Smooth muscle cell (in vitro differentiated cells): ENCODE measurements at regions not wholly inside any gene's neighbourhood (a gene's known extent, or its start where the extent isn't known, plus 50 kb on each side); places are given as distances from the start of the nearest gene placed in this dataset.

Experiments
- DNase-seq: peaks from one replicate; lab custom pipeline; 2025; ENCODE audit not compliant: unreplicated experiment; lab: John Stamatoyannopoulos, UW
- H2AFZ ChIP-seq: fragments of 200-600 bp; sonication (generic); 2 replicates; pipeline ENCODE4 v1.6.0; 2016; ENCODE audit warnings: antibody characterized with exemption, low read depth, mild to moderate bottlenecking
- H3F3A ChIP-seq: fragments of 200-600 bp; sonication (generic); 2 replicates; pipeline ENCODE4 v1.6.0; 2017; ENCODE audit warnings: antibody characterized with exemption, low read depth
- H3K27ac ChIP-seq: fragments of 200-600 bp; sonication (generic); 2 replicates; pipeline ENCODE4 v1.5.1; 2016; ENCODE audit warnings: low read depth, mild to moderate bottlenecking
- H3K27me3 ChIP-seq: fragments of 200-600 bp; sonication (generic); 2 replicates; pipeline ENCODE4 v1.6.1; 2016; ENCODE audit warnings: low read depth, mild to moderate bottlenecking
- H3K36me3 ChIP-seq: fragments of 200-600 bp; sonication (generic); 2 replicates; pipeline ENCODE4 v1.5.1; 2016; ENCODE audit warnings: low read depth
- H3K4me1 ChIP-seq: fragments of 200-600 bp; sonication (generic); 2 replicates; pipeline ENCODE4 v1.5.1; 2016; ENCODE audit warnings: low read depth
- H3K4me2 ChIP-seq: fragments of 200-600 bp; sonication (generic); 2 replicates; pipeline ENCODE4 v1.6.0; 2016; ENCODE audit warnings: mild to moderate bottlenecking
- H3K4me3 ChIP-seq: fragments of 200-600 bp; sonication (generic); 2 replicates; pipeline ENCODE4 v1.5.1; 2016; ENCODE audit warnings: mild to moderate bottlenecking
- H3K79me2 ChIP-seq: fragments of 200-600 bp; sonication (generic); 2 replicates; pipeline ENCODE4 v1.6.0; 2016; ENCODE audit warnings: low read depth, mild to moderate bottlenecking
- H3K9ac ChIP-seq: fragments of 200-600 bp; sonication (generic); 2 replicates; pipeline ENCODE4 v1.6.0; 2016; ENCODE audit warnings: low read depth
- H3K9me3 ChIP-seq: fragments of 200-600 bp; sonication (generic); replicated peaks from 2 replicates; pipeline ENCODE4 v1.5.1; 2016; ENCODE audit warnings: low read depth
- H4K20me1 ChIP-seq: fragments of 200-600 bp; sonication (generic); 2 replicates; pipeline ENCODE4 v1.6.0; 2016; ENCODE audit warnings: low read depth
- WGBS: methylation state at CpG from one replicate; pipeline ENCODE4 v1.1.7; 2016; ENCODE audit warnings: low lambda C conversion rate; 5-methylcytosine and 5-hydroxymethylcytosine counted together
- TF ChIP-seq, protein P1 (sequence below): fragments of 200-600 bp; sonication (generic); IDR thresholded peaks from 2 replicates; pipeline ENCODE4 v1.5.1; 2017; ENCODE audit warnings: borderline replicate concordance, mild to moderate bottlenecking, antibody characterized with exemption; ENCODE audit not compliant: insufficient read depth, poor library complexity, severe bottlenecking

DNA sequence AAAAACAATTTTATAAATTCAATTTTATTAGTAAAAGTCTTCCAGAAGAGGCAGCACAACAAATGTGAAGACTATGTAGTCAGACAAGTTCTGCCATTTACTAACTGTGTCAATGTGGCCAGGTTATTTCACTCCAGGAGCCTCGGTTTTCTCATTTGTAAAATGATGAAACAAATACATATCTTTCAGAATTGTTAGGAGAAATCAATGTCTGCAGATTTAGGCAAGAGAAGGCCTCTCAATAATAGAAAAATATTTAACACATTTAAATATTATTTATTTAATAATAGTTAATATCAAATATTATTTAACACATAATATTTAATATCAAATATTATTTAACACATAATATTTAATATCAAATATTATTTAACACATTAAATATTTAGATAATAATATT lies 75.6 kb upstream of the PTGFR start:
- H3K79me2 ChIP-seq: no peaks in the 10 kb centered on the region
- TF ChIP-seq, protein P1, sequence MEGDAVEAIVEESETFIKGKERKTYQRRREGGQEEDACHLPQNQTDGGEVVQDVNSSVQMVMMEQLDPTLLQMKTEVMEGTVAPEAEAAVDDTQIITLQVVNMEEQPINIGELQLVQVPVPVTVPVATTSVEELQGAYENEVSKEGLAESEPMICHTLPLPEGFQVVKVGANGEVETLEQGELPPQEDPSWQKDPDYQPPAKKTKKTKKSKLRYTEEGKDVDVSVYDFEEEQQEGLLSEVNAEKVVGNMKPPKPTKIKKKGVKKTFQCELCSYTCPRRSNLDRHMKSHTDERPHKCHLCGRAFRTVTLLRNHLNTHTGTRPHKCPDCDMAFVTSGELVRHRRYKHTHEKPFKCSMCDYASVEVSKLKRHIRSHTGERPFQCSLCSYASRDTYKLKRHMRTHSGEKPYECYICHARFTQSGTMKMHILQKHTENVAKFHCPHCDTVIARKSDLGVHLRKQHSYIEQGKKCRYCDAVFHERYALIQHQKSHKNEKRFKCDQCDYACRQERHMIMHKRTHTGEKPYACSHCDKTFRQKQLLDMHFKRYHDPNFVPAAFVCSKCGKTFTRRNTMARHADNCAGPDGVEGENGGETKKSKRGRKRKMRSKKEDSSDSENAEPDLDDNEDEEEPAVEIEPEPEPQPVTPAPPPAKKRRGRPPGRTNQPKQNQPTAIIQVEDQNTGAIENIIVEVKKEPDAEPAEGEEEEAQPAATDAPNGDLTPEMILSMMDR: no peak
- no peak for DNase-seq
- no peaks in the 10 kb centered on the region for H3F3A ChIP-seq
- H3K27ac ChIP-seq: no peak overlapping the region
- no peaks in the 10 kb centered on the region for H3K27me3 ChIP-seq
- no peaks in the 10 kb centered on the region for H3K4me1 ChIP-seq
- no peaks in the 10 kb centered on the region for H3K9me3 ChIP-seq
- H3K4me3 ChIP-seq: no peak overlapping the region
- H4K20me1 ChIP-seq: no peaks in the 10 kb centered on the region
- no peak overlapping the region for H3K4me2 ChIP-seq
- no peaks in the 10 kb centered on the region for H3K36me3 ChIP-seq
- no peak overlapping the region for H3K9ac ChIP-seq
- WGBS: 87% methylated on average over 1 of the region's 1 CpG
- no peak overlapping the region for H2AFZ ChIP-seq

DNA sequence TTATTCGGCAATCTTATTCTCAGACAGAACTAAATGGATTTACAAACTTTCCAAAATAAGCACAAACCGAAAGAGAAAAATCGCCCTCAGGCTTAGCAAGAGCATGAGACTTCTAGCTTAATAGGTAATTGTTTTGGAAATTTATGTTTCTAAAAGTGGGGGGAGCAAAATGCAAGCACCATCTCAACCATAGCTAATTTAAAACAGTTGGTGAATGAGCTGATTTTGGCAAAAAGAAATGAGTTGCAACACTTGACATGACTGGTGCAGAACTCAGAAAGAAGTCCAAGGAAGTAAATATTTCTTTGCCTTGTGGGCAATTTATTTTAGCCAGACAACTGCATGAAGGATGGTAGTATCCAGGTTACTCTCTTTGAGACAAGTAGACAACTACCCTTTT lies 71.5 kb upstream of the PTGFR start:
- no peak overlapping the region for H2AFZ ChIP-seq
- no peak for DNase-seq
- H3K9ac ChIP-seq: no peak overlapping the region
- H3K4me3 ChIP-seq: no peak overlapping the region
- 80% methylated on average over 3 of the region's 3 CpGs for WGBS
- H4K20me1 ChIP-seq: no peaks in the 10 kb centered on the region
- no peaks in the 10 kb centered on the region for H3K36me3 ChIP-seq
- H3K27ac ChIP-seq: no peak overlapping the region
- H3K4me1 ChIP-seq: no peaks in the 10 kb centered on the region
- H3K27me3 ChIP-seq: no peaks in the 10 kb centered on the region
- TF ChIP-seq, protein P1: no peak
- H3K79me2 ChIP-seq: no peaks in the 10 kb centered on the region
- no peaks in the 10 kb centered on the region for H3K9me3 ChIP-seq
- no peak overlapping the region for H3K4me2 ChIP-seq
- H3F3A ChIP-seq: no peaks in the 10 kb centered on the region

DNA sequence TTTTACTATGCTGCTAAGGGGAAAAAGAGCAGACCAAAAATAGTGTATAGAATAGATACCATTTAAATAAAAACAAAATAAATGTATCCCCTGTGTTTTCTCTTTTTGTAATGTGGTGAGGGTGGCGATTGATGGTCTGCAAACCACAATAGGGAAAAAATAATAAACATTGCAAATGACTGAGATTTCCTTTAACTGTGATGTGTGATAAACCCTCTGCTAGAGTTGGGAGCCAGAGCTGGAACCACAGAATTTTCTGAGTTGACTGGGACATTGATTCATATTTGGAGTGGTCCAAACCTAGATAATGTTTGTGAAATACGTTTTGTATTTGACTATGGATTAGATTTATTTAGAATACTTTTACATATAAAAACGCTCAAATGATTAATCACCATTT lies 70.6 kb upstream of the PTGFR start:
- no peaks in the 10 kb centered on the region for H3F3A ChIP-seq
- no peak for DNase-seq
- 63% methylated on average over 3 of the region's 3 CpGs for WGBS
- H3K4me2 ChIP-seq: no peak overlapping the region
- H3K27ac ChIP-seq: no peak overlapping the region
- H3K79me2 ChIP-seq: no peaks in the 10 kb centered on the region
- no peaks in the 10 kb centered on the region for H3K27me3 ChIP-seq
- H3K9ac ChIP-seq: no peak overlapping the region
- no peaks in the 10 kb centered on the region for H3K4me1 ChIP-seq
- no peak overlapping the region for H2AFZ ChIP-seq
- H3K4me3 ChIP-seq: no peak overlapping the region
- no peaks in the 10 kb centered on the region for H3K9me3 ChIP-seq
- H3K36me3 ChIP-seq: no peaks in the 10 kb centered on the region
- H4K20me1 ChIP-seq: no peaks in the 10 kb centered on the region
- TF ChIP-seq, protein P1: no peak

DNA sequence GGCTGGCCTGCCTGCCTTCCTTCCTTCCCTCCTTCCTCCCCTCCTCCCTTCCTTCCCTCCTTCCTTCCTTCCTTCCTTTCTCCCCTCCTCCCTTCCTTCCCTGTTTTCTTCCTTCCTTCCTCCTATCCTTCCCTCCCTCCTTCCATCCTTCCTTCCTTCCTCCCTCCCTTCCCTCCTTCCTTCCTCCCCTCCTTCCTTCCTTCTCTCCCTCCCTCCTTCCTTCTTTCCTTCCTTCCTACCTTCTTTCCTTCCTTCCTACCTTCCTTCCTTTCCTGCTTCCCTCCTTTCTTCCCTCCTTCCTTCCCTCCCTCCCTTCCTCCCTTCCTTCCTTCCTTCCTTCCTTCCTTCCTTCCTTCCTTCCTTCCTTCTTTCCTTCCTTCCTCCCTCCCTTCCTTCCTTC lies 70.1 kb upstream of the PTGFR start:
- Histone ChIP-seq H4K20me1 (no peaks in the 10 kb centered on the region), H3K27ac (no peak overlapping the region), H3F3A (no peaks in the 10 kb centered on the region), H3K27me3 (no peaks in the 10 kb centered on the region), H3K9me3 (no peaks in the 10 kb centered on the region), H3K36me3 (no peaks in the 10 kb centered on the region), H2AFZ (no peak overlapping the region), H3K79me2 (no peaks in the 10 kb centered on the region), H3K9ac (no peak overlapping the region), H3K4me1 (no peaks in the 10 kb centered on the region), H3K4me2 (no peak overlapping the region), H3K4me3 (no peak overlapping the region)
- TF ChIP-seq, protein P1: no peak
- DNase-seq: no peak
